ENCODE measurements at regions not wholly inside any gene's neighbourhood (a gene's known extent, or its start where the extent isn't known, plus 50 kb on each side); places are given as distances from the start of the nearest gene placed in this dataset.
"Not testable (repeated sequence)": the region's sequence is repeated elsewhere in the genome, so short reads cannot be mapped to it uniquely, and the experiment has no call there.

DNA sequence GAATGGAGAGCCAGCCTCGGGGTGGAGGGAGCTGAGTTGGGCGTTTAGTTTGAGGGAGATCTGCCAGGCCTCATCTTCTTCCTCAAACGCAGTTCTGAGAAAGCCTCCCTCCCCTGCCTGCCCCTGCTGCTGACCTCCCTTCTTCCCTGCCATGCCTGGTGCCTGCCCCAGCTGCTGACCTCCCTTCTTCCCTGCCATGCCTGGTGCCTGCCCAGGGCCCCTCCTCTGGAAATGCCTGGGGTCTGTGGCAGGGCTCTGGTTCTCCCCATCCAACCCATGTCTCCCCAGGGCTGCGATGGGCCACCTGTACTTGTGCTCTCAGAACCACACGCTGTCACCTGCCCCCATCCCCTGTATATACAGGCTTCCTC, 114.6 kb downstream of the VEGFA start:
- DNase-seq (ENCODE audit: low read depth) = no peak

DNA sequence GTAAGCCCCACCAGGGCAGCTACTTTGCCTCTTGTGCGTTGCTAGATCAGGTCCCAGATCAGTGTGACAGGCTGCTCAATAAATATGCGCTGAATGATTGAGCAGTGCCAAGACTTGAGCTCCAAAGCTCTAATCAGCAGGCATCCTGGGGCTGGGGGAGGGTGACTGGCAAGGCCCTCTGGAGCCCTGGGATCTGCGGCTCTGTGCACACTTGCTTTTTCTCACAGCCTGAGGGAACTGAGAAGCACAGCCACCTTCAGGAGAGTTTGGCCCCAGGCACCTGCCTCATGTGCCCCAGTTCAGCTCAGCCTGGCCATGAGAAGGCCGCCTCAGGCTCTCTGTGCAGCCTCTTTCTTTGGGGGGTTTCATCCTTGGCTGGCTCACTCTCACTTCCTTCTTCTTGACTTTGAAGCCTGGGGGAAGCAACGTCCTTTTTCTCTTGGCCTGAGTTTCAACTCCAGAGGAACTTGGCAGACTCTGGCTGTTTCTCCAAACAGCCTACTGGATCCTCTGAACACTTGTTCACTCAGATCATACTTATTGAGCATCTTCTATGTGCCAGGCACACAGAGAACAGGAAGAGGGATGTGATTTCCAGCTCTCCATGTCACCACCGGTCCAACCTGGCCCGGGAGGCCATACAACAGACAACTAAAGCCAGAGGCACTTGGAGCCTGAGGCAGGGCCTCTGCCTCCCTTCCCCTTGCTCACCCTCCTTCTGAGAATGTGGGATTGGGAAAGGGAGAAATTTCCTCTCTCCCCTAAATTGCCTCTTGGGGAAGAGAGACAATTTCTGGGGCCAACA, 114.0 kb downstream of the VEGFA start:
- no peak for DNase-seq (ENCODE audit: low read depth)

DNA sequence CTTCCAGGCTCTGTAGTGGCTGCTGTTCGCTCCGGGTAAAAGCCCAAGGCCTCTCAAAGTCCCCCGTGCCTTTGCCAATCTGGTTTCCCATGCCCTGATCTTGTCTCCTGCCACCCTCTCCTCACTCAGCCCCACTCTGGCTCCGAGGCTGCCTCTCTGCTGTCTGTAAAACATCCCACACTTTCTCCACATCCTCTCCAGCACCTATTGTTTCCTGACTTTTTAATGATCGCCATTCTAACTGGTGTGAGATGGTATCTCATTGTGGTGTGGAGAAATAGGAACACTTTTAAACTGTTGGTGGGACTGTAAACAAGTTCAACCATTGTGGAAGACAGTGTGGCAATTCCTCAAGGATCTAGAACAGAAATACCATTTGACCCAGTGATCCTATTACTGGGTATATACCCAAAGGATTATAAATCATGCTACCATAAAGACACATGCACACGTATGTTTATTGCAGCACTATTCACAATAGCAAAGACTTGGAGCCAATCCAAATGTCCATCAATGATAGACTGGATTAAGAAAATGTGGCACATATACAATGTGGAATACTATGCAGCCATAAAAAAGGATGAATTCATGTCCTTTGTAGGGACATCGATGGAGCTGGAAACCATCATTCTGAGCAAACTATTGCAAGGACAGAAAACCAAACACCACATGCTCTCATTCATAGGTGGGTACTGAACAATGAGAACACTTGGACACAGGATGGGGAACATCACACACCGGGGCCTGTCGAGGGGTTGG, 112.9 kb downstream of the VEGFA start:
- not testable (repeated sequence) for DNase-seq (ENCODE audit: low read depth)

DNA sequence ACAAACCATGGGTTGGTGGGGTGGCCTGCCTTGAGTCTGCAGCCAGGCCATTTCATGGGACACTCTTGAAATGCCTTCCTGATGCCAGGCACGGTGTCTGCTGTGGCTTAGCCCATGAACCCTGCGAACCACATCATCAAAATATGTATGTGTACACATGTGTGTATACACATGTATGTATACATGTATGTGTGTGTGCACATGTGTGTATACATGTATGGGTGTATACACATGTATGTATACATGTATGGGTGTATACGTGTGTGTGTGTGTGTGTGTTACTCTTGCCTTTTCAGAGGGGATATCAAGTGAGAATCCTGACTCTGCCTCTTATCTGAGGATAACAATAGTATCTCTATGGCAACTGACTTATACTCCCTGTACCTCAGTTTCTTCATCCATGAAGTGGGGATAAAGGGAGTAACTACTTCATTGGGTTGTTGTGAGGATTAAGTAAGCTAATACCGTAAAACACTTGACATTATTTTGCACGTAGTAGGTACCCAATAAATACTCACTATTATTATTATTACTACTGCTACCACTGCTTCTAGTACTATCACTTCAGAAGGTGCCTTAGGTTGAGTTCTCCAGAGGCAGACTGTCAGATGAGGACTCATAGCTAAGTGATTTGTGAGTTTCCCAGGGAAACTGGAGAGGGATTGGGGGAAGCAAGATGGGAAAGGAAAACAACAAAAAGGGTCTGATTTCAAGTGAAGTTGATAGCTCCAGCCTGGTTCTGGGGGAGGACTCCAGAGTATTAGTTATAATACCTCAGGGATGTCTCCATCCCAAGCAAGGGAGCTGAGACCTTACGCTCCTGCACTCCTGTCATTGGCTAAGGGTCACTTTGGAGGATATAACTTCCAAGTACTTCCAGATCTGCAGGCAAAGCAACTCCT, 110.5 kb downstream of the VEGFA start:
- no peak for DNase-seq (ENCODE audit: low read depth)

DNA sequence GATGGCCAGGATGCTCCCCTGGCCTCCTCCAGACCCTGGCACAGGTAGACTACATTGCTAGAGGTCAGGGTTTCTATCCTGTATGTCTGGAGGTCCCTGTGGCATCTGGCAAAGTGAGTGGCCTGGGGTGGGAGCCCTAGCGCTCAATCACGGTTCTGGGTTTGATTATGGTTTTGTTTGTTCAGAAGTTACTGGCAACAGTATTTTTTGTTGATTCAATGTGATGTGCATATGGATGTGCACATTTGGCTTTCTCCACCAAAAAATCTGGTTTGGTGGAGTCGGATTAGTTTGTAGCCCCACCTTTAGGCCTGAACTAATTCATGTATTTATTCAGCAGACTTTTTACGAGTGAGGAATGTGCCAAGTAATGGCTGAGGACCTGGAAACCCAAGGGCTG, 109.7 kb downstream of the VEGFA start:
- DNase-seq (ENCODE audit: low read depth) = no peak

DNA sequence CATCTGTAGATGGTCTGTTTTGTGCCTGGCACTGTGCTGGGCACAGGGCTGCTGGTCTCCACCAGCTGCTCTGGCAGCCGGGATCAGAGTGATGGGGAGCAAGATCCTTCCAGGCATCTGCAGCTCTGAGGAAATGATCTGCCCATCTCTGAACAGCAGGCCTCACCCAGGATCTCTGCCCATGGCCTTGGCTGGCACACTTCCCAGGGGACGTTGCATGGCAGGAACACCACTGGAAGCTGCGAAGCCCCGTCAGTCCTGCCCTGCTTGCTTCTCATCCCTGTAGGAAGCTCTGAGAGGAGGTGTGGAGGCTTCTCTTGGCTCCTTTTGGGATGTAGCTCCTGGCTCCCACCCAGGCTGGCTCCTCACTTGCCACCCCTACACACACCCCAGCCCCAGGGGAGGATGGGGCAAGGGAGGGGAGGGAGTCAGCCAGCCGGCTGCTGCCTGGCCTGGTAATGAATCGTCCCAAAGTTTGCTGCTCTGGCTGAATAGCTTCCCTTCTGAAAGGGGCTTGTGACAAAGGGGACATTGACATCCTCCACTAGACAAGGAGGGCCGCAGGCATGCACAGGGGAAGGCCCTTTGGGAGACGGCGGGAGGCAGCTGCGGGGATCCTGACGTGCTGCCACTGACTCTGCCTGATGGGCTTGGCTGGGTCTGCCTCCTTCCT, 108.9 kb downstream of the VEGFA start:
- DNase-seq (ENCODE audit: low read depth) = no peak

DNA sequence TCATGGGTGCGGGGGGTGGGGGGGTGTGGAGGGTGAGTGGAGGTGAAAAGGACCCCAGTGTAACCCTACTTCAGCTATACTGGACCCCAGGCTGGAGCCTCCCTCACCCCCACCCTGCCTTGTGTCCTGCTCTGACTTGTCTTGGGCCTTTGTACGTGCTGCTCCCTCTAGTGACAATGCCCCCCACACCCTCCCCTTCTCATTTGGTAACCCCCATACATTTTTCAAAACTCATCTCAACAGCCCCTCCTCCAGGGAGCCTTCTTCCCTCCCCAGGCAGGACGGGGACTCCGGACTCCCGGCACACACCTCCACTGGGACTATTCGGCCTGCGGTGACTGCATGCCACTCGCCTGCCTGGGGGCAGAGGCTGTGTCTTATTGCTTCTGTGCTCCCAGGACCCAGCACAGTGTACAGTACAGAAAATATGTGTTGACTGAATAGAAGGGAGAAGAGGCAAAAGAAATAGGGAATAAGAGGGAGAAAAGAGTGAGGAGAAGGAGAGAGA, 108.2 kb downstream of the VEGFA start:
- no peak for DNase-seq (ENCODE audit: low read depth)

DNA sequence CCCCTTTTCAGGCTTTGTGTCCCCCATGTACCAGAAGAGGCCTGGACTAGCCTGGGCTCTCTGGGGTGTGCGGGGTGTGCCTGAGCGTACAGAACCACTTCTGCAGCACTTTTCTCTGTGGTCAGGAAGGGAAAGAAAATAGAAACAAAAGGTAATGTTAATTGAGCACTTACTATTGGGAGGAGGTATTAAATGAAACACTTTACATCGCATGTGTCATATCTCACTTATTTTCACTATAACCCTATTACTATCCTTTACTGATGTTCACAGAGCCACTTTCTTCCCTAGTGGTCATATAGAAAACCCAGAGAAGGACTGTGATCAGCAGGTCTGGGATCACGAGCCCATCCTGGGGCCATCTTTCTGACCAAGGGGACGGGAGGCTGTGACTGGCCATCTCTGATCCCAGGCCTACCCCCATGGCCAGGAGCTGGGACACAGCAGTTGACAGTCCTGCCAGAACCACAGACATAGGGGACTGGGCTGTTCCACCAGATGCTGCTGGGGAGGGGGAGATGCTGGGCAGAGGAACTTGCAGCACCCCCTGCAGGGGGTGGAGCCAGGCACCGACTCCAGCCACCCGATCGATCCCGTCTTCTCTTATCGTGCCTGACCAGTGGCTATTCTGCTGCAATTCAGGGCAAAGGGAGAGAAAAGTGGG, 107.6 kb downstream of the VEGFA start:
- no peak for DNase-seq (ENCODE audit: low read depth)

DNA sequence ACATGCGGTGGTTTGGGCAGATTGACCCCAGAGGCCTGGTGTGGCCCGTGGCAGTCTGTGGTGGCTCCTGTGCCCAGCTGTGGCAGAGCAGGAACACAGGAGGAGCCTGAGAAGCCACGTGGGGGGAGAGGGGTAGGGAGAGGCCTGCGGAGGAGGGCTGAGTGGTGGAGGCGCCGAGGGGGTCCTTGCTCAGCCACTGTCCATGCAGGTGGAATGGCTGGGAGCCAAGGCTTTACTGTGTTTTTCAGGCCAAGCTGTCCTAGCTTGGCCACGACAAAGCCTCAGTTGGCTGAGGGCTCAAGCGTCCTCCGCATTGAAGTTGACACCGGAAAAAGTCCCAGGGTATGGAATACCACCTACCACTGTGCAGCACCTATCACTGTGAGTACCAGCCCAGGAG, 107.0 kb downstream of the VEGFA start:
- no peak for DNase-seq (ENCODE audit: low read depth)

DNA sequence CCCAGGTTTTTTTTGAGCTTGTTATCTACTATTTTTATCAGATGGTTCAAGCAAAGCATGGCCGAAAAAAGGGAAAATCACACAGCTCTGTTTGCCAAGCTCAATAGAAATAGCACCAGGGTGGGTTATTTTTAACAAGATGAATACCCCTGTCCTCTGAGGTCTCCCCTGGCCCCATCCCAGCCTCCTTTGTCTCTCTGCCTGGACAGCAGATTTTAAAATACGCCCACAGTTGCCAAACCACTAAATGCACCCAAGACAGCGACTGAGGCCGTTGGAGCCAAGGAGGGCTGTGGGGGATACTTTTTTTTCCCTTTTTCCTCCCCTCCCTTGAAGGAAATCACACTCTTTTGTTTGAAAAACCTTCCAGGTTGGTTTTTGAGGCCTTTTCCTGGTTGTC, 106.6 kb downstream of the VEGFA start:
- no peak for DNase-seq (ENCODE audit: low read depth)

DNA sequence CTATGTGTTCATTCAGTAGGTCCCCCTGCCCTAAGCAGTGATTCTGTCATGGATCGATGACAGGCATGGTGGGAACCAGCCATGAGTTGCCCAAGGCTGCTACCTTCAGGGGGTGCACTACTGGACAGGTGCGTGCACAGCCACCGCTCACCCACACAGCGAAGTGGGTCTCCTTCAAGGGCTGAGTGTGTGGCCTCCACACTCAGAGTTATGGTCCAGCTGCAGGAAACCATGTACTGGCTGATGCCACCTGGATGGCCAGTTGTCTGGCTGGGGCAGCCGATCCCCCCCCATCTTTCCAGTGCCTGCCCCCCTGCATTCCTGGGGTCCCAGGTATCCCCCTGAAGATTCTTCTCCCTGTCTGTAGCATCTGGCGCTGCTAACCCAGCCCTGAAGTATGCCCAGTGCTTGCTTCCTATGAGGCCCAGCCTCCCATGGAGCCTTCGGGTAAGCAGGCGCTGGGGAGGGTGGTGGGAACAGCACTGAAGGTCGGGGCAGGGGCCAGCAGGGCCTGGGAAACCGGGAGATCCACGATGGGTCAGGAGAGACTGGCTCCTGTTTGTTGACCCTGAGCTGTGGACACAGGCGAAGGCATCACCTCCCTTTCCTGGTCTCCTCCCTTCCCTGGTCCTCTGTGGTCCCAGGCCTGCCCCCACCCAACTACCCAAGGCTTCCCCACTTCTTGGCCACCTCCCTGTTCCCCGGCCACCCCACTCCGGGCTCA, 106.0 kb downstream of the VEGFA start:
- no peak for DNase-seq (ENCODE audit: low read depth)

DNA sequence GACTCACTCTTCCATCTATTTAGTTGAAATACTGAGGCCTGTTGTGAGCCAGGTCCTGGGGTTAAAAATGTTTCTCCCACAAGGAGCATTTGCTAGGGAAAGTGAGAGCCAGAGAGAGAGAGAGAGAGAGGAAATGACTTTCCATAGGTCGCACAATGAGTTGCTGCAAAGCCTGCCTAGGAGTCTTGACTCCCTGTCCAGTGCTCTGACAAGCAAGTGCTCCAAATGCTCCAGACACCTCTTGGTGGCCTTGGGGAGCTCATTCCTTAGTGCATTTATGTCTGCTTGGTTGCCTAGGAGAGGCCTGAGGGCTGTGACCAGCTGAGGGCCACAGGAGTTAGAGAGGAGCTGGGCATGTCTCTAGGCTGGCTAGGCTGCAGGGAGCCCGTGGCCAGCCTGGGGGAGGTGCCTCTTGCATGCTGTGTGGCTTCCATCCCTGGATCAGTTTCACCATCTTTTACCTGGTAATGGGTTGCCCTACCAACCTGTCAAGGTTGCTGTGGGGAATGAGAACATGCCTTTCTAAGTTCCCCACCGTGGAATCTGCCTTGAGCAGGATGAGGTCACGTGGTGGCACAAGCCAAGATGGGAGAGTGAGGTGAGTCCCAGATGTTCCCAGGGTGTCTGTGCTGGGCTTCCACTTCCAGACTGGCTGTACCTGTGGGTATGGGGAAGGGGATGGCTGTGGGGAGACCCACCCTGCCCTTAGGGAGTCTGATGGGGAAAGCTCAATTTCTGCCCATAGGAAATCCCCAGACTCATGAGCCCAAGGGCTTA, 105.0 kb downstream of the VEGFA start:
- DNase-seq (ENCODE audit: low read depth) = no peak

DNA sequence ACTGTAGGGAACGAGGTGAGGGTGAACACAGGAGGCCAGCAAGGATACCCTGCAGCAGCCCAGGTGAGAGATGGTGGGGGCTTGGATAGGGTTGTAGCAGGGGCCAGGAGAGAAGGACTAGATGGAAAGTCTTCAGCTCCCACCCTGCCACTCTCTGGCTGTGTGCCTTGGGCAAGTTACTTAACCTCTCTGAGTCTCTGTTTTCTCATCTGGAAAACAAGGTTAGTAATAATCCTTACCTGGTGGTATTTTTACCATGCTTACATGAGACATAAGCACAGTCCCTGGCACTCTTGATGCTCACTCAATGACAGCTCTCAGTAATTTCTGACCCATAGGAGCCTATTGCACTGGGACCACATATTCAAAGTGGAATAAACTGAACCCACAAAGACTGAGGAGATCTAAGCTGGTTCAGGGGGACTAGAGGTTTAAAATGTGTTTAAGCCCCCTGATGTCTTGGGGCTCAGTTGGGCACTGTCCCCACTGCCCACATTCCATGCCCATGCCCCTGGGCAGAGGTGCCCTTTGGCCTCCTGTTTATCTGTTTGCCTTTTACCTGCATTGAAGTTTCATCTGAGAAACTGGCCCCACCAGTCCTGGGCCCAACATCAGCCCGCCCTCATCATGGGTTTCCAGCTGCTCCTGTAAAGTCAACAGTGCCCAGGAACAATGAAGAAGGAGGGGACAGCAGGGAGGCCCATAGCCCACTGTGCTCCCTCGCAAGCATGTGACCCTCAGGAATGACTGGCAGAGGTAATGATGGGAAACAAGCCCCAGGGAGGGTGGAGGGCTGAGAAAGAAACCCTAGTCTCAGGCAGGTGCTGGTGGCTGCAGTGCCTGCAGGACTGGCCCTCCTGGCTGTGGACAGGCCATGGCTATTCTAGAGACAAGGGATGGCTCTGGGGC, 104.0 kb downstream of the VEGFA start:
- no peak for DNase-seq (ENCODE audit: low read depth)

DNA sequence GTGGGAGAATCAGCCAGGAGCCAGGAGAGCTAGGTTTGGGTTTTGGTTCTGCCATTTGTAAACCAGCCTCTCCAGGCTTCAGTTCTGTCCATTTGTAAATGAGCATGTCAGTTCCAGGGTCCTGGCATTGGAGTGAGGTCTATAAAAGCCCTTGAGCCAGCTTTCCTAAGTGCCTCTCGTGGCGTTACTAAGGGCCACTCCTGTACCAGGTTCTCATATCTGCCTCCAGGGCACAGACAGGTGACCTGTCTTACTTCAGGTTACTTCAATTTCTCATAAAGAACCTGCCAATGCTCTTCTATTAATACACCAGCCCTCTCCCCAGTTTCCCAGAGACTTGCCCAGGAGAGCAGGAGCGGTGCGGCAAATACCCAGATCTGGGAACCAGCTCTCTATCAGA, 101.9 kb downstream of the VEGFA start:
- no peak for DNase-seq (ENCODE audit: low read depth)

DNA sequence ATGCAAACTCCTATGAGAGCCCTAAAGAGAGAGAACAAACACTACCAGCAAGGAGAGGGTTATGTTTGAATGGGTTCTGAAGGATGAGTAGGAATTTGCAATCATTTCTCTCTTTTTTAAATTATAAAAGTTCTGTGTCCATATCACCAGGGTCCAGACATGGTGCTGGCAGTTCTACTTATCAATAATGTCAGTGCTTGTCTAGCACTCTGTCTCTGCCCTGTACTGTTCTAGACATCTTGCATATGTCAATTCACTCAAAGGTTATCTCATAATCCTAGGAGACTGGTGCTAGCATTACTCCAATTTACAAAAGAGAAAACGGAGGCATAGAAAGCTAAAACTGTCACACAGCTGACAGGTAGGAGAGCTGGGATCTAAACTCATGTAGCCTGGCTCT, 101.3 kb downstream of the VEGFA start:
- no peak for DNase-seq (ENCODE audit: low read depth)

DNA sequence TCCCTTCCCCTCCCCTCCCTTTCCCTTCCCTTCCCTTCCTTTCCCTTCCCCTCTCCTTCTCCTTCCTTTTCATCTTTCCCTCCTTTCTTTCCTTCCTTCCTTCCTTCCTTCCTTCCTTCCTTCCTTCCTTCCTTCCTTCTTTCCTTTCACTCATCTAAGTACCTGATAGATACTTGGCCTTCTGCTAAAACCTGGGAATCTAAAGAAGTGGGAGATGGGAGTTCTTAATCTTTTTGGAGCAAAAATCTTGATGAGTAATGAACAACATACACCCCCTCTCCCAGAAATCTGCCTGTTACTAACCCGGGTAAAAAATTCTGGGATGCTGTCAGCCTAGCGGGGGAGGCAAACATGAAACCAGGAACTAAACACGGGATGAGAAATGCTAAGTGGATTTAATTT, 100.7 kb downstream of the VEGFA start:
- no peak for DNase-seq (ENCODE audit: low read depth)

DNA sequence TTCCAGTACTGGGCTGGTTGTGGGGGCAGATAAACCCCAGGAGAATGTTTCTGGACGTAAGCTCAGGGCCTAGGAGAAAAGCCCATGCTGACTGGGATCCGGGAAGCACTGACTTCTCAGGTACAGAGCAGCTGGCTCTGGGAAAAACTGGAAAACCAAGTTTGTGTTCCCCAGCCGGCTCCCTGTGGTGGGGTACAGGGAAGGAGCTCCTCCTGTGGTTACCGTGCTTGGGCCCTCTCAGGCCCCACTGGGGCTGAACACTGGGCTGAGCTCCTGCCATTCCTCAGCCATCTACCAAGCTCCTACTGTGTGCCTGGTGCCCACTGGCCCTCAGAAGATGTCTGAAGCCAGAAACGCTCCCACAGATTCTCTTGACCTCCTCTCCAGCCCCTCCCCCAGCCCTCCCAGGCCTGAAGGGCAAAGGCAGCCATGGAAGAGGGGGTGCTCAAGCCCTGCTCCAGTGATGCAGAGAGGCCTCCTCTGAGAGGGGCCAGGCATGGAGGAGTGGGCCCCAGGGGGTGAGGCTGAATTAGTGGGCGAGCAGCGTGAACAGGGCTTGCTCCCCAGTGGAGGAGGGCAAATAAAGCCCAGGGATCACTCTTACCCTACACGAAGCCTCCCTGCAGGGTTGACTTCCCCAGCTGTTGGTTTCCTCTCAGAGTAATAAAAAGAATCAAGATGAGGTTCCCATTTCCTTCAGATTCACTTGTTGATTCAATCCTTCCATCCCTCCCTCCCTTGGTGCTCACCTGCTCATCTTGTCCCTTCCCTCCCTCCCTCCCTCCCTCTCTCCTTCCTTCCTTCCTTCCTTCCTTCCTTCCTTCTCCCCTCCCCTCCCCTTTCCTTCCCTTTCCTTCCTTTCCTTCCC, 100.0 kb downstream of the VEGFA start:
- no peak for DNase-seq (ENCODE audit: low read depth)
